IPS-NIHi7 (cell line): ENCODE measurements at regions not wholly inside any gene's neighbourhood (a gene's known extent, or its start where the extent isn't known, plus 50 kb on each side); places are given as distances from the start of the nearest gene placed in this dataset.

Source experiments
- DNase-seq: peaks from one replicate; pipeline ENCODE4 v3.0.0; 2012; ENCODE audit warnings: mixed read lengths; ENCODE audit errors: extremely low spot score

DNA sequence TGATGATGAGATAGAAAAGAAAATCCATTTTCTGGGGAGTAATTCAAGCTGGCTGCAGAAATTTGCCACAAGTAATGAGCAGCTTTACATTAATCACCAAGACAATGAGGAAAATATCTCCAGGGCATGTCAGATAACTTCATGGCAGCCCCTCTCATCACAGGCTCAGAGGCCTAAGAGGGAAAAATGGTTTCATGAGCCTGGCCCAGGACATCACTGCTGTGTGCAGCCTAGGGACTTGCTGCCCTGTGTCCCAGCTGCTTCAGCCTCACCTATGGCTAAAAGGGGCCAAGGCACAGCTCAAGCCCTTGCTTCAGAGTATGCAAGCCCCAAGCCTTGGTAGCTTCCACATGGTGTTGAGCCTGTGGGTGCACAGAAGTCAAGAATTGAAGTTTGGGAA lies 161.7 kb downstream of the OPA1 start:
- DNase-seq, result no peak

- no peak for DNase-seq
These were observed 163.5 kb downstream of the OPA1 start for GRCh38 chr3:193756536-193756935.

DNA sequence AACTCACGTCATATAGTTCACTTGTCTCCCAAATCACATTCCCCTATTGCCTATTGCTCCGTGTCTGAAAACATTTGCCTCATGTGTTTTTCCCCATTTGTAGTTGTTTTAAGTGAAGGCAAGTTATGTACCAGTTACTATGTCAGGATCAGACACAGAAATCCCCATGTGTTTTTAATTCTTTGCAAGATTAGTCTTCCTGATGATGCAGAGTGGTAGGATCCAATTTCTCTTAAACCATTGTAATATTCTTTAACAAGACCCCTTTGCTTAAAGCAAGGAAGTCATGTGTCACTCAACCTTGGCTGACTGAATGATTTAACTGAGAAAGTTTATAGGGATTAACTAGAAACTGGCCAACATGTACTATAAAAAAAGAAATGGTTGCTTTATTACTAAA lies 164.4 kb downstream of the OPA1 start:
- no peak for DNase-seq

GRCh38 chr3:193761969-193762368 lies 169.0 kb downstream of the OPA1 start:
- no peak for DNase-seq

DNA sequence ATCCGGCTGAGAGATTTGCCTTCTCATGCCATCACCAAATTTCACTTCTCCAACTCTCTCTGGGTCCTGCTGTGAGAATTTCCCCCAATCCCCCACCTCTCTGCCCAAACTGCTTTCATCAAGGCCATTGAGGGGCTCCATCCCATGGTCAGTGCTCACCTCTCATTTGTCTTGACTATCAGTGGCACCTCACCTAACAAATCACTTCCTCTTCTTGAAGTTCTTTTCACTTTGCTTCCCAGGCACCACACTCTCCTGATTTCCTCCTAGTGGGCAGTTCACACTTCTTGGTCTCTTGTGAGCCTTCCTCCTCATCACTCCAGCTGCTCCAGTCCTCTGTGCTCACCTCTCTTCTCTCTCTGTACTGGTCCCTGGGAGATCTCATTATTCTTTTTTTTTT lies 169.6 kb downstream of the OPA1 start:
- no peak for DNase-seq

DNA sequence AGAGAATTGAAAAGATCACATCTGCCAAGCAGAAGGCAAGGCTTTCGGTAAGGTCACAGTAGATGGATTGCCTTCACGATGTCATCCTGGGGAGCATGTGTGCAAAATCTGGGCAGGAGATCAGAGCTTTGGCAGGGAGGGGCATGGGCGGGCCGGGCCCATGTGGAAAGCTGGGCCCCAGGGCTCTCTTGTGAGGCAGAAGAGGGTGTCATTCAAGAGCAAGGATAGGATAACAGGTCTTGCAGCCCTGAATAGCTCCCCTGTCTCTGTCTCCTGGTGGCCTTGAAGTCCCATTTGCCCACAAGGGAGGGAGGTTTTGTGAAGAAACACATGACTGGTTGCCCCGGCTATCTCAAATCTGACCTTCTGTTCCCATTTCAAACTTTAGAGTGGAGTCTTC lies 172.0 kb downstream of the OPA1 start:
- DNase-seq, result no peak

DNA sequence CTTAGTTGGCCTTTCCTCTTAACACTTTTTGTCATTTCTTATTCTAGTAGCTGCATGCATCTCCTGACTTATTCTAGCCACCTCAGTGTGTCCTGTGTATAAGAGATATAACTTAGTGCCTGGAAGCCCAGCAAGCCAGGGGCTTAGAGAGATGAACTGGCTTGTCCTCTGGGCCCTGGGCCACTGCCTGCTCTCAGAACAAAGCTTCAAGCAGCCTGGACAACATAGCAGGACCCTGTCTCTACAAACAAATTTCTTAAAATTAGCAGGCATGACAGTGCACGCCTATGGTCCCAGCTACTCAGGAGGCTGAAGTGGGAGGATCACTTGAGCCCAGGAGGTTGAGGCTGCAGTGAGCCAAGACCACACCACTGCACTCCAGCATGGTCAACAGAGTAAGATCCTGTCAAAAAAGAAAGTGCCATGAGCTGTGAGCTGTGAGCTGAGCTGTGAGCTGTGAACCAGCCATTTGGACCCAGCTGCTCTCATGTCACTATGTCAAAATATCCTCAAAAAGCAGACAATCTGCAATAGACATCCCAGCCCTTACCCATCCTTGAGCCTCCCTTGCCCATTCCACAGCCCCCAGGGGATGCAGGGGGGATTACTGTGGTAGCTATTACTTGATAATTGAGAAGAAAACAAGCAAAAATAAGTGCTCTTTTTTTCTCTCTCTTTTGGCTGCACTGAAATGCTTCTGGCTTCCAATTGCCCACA lies 174.5 kb downstream of the OPA1 start:
- DNase-seq, result no peak

DNA sequence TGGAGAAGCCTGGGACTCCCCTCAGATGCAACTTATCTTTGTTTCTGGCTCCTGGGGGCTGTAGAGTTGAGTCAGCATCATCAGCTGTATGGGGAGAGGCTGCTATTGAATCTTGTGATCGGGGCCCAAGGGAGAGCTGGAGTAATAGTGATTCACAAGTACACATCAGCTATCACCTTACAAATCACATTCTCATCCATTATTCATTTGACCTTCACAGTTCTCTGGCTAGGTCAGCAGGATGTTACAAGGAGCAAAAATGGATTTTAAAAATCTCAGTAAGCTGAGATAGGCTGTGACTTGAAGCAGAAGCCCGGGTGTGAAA lies 175.0 kb downstream of the OPA1 start:
- DNase-seq, result no peak

DNA sequence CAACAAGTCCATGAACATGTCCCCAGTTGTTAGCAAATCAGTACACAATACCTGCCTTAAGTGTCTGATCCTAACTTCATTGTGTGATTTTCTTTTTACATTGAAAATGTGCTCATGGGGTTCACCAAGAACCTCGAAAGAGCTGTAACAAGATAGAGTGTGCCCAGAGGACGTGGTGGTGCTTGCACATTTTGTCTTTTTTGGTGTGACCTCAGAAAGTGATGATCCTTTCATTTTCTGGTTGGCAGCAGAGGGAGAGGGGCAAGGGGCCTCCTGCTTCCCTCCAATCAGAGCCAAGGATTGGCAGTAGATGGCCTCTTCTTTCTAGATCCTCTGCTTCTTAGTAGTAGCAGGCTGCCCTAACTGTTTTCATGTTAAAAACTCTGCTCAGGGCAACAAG lies 176.4 kb downstream of the OPA1 start:
- no peak for DNase-seq

DNA sequence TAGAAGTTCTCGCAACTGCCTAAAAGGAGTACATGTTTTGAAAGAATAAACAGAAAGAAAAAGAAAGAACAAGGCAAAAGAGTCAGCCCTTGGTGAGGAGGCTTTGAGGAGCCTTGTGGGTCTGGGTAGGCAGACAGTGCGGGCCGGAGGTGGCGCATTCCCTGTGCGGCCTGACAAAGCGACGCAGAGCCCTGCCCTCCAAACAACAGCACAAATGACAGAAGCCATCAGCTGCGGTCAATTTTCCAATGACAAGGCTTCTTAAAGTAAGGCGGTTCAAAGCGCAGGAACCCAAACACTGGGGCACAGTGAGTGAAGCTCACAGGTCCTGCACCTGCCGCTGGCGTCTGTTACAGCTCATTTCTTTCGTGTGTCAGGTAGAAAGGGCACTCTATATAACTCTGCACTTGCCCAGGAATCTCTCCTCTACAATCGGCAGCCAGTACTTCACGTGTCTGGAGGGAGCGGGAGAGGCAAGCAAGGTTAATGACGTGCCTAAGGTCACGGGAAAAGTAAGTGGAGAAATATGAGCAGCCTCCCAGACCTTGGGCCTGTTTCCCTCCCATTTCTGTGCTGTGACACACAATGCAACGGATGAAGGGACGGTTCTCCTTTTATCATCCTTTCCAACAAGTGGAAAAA lies 178.1 kb downstream of the OPA1 start:
- DNase-seq, result no peak

DNA sequence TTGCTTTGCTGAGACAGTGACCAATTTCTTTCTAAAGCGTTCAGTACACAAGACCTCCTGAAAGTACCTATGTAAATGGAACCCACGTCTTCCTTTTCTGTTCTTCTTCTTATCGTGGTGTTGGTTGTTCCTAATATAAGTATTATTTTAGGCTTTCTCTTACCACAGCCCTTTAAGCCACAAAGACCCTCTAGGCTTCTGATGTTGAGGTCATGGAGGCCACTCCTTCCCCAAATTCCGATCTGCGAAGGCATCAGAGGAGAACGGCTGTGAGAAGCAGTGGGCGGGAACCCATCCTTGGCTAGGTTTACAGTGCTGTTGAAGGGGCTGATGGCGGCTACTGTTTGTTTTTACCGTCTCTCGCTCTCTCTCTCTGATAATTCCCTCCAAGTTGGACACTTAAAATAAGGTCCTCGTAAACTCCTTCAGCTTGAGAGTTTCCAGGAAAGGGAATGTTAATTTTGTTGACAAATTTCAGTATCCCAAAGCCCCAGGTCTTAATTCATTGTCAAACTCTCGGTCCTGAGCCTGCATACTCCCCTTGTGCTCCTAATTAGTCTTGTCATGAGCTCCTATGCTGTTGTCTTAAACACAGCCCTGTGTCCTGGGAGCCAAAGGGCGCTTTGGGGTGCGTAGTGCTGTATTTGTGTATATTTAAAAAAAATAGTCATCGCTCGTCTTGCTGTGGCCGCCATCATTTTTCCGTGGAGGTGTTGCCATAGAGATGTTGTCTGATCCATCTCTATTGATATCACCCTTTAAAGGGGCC lies 178.8 kb downstream of the OPA1 start:
- DNase-seq, result no peak

- DNase-seq, result no peak
These were observed 179.4 kb downstream of the OPA1 start for GRCh38 chr3:193772422-193772763.

DNA sequence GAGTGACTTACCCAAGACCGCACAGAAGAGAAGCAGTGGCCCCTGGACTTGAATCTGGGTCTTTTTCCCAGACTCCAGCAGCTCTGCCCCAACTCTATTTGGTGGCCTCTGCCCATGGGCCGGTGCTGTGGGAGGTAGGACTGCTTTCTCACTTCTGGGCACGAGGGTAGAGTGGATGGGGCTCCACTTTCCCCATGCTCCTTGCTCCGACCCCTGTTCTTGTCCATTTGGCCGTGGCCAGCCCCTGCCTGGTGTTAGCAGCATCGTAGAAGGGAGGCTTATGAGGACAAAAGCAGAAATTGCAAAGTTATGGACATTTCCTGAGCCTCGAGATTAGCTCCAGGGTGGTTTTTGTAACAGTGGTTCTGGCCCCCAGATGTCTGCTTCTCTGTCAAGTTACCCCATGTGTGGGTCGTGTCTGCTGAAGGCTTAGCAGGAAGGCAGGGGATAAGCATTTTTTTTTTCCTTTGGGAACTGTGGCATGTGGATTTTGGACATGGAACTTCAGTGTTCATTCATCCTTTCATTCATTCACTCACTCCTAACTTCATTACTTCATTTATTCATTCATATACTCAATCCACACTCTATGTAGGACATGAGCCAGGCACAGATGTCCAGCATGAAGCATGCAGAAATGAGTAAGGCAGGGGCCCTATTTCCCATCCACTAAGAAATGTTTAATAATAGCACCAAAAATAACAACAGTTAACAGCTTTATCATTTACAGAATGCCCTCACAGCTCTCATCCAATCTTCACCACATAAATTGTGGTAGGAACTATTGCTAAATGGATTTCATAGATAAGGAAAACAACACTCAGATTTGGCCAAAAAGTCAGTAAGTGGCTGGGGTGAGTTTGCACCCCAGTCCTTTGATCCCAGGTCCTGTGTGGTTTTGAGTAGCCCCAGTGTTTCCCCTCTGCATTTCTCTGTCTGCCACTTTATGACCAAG lies 180.5 kb downstream of the OPA1 start:
- no peak for DNase-seq

- DNase-seq, result no peak
These were observed 181.4 kb downstream of the OPA1 start for GRCh38 chr3:193774272-193774915.

- no peak for DNase-seq
These were observed 181.9 kb downstream of the OPA1 start for GRCh38 chr3:193774916-193775285.

DNA sequence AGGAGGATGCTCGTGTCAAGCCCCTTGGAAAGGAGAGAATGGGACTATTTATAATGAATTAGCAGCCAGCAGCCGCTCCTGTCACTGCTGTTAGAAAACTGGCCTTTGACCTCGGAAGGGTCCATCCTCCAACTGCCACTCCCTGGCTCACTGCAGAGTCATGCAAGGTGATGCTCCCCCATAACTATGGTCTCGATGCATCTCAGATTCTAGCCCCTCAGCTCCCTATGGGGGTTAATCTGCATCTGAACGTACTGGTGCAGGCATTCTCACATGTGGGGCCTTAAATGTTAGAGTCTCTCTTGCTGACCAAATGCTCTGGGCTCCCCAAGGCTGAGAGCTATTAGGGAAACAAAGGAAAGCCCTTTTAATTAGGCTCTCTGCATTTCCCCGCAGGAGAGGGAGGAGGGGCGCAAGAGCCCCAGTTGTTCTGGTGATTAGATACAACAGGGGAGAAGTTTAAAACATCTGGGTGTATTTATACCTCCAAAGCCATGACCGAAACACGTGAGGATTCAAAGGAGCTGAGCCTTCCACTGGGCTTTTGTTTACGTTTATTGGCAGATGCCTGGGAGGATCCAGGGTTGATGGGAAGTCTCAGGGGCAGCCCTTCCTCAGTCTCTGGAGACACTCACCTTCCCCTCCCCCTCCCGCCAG lies 182.5 kb downstream of the OPA1 start:
- peak; percentile 59 for DNase-seq

DNA sequence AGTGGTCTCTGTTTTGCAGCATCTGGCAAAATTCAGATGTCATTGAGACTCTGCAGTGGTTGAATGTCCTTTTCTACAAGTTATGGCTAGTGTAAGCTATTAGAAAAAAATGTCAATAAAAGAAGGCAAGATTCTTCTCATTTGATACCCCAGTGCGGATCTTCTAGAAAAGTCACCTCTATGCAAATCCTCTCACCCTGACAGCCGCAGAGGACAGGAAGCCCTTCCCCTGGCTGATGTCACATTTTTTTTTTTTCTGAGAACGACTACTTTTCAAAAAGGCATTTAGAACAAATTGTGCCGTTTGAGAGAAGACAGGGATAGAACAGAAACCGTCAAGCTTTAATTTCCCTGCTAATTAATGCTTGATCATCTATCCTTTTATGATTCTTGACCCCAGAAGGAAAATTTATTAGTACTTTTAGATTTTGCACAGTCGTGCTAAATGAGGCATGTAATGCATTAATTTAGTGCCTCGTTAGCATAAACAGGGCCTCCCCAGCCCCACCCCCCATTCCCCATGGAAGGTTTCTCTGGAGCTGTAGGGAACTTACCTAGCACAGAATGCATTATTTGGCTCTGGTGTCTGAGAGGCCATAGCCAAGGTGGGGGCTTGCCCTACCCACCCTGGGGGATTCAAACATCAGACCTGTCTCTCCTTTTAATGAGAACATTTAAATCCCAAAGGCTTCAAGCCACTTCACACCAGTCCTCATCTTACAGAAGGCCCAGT lies 183.8 kb downstream of the OPA1 start:
- DNase-seq, result no peak

DNA sequence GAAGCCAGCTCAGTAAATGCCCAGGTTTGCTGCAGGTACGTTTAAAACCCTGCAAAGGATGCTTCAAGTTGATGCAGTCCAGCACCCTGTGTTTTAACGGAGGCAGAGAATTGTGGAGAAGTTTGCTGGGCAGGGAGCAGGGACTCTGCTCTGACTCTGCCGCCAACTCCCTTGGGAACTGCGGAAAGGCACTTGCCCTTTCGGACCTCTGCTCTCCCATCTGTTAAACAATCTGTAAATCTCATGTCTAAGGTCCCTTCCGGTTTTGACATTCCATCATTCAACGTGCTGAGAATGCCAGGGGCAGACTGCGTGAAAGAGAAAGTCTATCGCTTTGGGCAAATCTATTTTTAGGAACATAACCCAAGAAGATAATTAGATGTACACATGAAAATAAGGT lies 184.5 kb downstream of the OPA1 start:
- no peak for DNase-seq

- DNase-seq, result no peak
These were observed 185.7 kb downstream of the OPA1 start for GRCh38 chr3:193778676-193779075.

DNA sequence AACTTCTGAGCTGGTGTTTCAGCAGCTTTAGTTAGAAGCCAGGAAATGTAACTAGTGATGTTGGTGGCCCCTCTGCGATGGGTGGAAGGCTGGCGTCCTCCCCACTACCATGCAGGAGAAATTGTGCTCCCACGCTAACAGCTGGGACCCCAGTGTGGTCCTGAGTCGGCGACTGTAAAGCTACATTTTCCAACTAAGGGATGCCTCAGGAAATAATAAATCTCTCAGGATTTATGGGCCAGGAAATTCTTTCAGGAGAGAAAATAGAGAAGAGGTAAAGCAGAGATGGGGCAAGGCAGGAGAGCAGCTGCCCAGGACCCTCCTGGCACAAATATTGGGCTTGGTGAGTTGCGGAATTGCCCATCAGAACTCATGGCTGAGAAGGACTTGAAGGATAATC lies 186.9 kb downstream of the OPA1 start:
- no peak for DNase-seq
